ENCODE measurements at regions not wholly inside any gene's neighbourhood (a gene's known extent, or its start where the extent isn't known, plus 50 kb on each side); places are given as distances from the start of the nearest gene placed in this dataset.

DNA sequence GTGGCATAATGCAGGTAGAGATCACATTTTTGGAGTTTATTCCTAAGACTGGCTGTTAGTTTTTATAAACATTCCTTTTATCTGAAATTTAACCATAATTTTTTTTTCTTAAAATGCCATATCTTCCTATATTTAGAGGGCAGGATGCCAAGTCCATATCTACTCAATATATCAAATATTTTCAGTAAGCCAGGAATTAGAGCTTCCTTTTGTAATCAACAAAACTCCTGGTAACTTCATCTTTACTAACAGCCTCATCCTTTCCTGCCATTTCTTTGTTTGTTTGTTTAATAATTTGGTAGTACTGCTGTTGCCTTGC lies 136.3 kb downstream of the OLIG3 start:
- H3K36me3 ChIP-seq, result no peaks in the 10 kb centered on the region
- no peaks in the 10 kb centered on the region for H3K9me3 ChIP-seq (ENCODE audit: severe bottlenecking)
- TF ChIP-seq, protein P1, sequence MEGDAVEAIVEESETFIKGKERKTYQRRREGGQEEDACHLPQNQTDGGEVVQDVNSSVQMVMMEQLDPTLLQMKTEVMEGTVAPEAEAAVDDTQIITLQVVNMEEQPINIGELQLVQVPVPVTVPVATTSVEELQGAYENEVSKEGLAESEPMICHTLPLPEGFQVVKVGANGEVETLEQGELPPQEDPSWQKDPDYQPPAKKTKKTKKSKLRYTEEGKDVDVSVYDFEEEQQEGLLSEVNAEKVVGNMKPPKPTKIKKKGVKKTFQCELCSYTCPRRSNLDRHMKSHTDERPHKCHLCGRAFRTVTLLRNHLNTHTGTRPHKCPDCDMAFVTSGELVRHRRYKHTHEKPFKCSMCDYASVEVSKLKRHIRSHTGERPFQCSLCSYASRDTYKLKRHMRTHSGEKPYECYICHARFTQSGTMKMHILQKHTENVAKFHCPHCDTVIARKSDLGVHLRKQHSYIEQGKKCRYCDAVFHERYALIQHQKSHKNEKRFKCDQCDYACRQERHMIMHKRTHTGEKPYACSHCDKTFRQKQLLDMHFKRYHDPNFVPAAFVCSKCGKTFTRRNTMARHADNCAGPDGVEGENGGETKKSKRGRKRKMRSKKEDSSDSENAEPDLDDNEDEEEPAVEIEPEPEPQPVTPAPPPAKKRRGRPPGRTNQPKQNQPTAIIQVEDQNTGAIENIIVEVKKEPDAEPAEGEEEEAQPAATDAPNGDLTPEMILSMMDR (IDR thresholded peaks at IDR 0.05; ENCODE audit: low read depth, low read length), result no peak
- no peak overlapping the region for H3K27ac ChIP-seq
- DNase-seq, result no peak
- H3K4me3 ChIP-seq (ENCODE audit: low read depth, low read length), result no peak overlapping the region
- peaks cover 2% of the 10 kb centered on the region for H3K27me3 ChIP-seq (ENCODE audit: insufficient read depth, low read depth, severe bottlenecking)

DNA sequence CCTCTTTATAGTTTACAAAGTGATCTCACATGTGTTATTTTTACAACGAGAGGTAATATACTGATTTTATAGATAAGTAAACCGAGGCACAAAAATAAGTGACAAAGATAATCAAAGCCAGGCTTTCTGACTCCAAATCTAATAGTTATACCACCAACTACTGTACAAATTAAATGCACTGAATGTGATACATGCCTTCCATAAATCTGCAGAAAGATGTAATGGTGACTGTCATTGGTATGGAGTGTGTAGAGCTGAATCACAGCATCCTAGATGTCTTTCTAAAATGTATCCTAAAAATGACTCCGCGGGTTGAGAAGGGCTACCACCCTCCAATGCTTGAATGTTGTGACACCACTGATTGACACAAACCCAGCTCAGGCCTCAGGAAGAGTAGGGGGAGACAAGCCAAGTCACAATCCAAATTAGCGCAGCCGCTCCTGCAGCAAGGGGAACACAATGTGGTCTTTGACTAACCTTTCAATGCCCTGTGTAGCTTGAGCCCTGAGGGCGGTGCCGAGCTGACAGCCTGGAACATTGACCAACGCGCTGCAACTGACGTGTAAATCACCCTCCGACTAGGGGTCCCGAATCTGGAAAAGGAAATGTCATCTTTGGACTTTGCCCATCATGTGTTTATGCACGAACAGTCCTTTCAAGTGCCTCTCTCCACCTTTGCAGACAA lies 136.8 kb downstream of the OLIG3 start:
- DNase-seq, result no peak
- Histone ChIP-seq H3K36me3 (no peaks in the 10 kb centered on the region), H3K4me3 (ENCODE audit: low read depth, low read length) (no peak overlapping the region), H3K27ac (no peak overlapping the region), H3K27me3 (ENCODE audit: insufficient read depth, low read depth, severe bottlenecking) (peaks cover 2% of the 10 kb centered on the region), H3K9me3 (ENCODE audit: severe bottlenecking) (no peaks in the 10 kb centered on the region)
- TF ChIP-seq, protein P1 (IDR thresholded peaks at IDR 0.05; ENCODE audit: low read depth, low read length), result no peak

DNA sequence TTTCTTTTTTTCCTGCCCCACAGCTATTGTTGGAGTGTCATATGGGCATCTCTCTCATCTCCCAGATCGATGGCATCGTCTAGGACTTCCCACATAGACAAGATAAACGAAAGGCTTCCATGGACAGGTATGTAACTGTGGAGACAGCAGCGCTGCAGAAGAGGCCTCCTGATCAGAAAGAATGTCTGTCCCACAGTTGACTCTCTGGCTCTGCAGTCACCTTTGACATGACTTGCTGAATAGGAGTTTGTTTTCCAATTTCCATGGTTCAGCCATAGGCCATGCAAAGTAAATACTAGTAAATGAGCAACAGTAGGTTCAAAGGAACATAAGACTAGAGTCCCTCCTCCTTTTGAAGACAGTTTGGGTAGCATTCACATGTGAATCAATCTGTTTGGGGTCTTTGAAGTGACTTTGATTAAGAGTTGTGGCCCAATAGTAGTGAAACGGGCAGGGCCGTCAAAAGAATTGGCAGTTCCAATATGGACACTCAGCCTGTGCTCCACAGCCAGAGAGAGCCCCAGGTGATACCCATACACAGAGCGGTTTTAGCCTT lies 134.7 kb upstream of the IFNGR1 start:
- Histone ChIP-seq H3K4me3 (ENCODE audit: low read depth, low read length) (no peak overlapping the region), H3K27me3 (ENCODE audit: insufficient read depth, low read depth, severe bottlenecking) (no peaks in the 10 kb centered on the region), H3K27ac (no peak overlapping the region), H3K9me3 (ENCODE audit: severe bottlenecking) (no peaks in the 10 kb centered on the region), H3K36me3 (no peaks in the 10 kb centered on the region)
- DNase-seq, result no peak
- TF ChIP-seq, protein P1 (IDR thresholded peaks at IDR 0.05; ENCODE audit: low read depth, low read length), result no peak

DNA sequence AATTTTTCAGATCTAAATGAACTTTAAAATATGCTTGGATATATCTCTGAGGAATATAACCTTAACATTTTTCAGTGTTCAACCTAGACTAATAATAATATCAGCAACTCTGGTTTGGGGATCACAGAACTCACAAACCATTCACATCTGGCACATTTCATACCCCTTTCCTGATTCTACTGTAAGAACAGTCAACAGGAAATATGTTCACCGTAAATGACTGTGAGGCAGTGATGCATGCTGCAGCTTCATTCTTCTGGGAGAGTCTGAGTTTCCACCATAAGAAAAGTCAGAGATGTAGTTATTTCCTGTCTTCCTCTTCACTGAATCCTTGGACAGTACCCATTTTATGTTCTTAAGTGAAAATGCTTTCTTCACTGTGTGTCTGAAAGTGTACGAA lies 134.2 kb upstream of the IFNGR1 start:
- Histone ChIP-seq H3K4me3 (ENCODE audit: low read depth, low read length) (no peak overlapping the region), H3K36me3 (no peaks in the 10 kb centered on the region), H3K9me3 (ENCODE audit: severe bottlenecking) (no peaks in the 10 kb centered on the region), H3K27ac (no peak overlapping the region), H3K27me3 (ENCODE audit: insufficient read depth, low read depth, severe bottlenecking) (no peaks in the 10 kb centered on the region)
- no peak for DNase-seq
- TF ChIP-seq, protein P1 (IDR thresholded peaks at IDR 0.05; ENCODE audit: low read depth, low read length), result no peak

DNA sequence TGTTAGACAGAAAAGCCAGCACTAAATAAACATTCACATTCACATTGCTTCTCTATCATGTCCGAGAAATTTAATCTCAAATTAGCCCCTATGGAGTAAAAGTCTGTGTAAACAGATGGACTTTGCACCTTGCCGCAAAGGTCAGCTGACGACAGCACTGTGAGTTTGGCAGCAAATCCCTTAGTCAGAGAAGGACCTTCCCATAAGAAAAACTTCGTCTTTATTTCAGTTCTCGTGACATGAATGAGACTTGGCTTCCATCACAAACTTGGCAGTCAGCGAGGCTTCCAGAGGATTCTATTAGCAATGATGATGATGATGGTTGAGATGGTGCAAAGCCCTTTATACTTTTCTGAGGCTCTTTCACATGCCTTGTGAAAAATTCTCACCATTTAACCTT lies 133.7 kb upstream of the IFNGR1 start:
- no peaks in the 10 kb centered on the region for H3K27me3 ChIP-seq (ENCODE audit: insufficient read depth, low read depth, severe bottlenecking)
- no peaks in the 10 kb centered on the region for H3K36me3 ChIP-seq
- H3K9me3 ChIP-seq (ENCODE audit: severe bottlenecking), result no peaks in the 10 kb centered on the region
- no peak overlapping the region for H3K27ac ChIP-seq
- TF ChIP-seq, protein P1 (IDR thresholded peaks at IDR 0.05; ENCODE audit: low read depth, low read length), result no peak
- DNase-seq, result no peak
- H3K4me3 ChIP-seq (ENCODE audit: low read depth, low read length), result no peak overlapping the region

DNA sequence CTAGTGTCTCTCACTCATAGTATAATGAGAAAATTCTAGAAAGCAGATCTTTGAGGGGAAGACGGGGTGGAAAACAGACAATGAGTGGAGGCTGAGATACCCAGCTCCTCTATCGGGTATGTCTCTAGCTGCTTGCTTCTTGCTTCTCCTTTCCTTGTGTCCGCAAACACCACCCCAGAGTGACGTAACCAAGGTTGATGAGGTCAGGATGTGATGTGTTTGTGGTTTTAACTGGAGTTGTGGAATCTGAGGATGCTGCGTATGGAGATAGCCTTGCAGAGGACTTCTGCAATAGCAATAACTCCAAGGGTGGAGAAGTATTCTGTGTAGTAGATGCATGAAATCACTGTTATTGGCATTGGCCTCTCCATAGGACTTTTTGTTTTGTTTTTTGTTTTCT lies 132.7 kb upstream of the IFNGR1 start:
- H3K9me3 ChIP-seq (ENCODE audit: severe bottlenecking), result no peaks in the 10 kb centered on the region
- no peak overlapping the region for H3K4me3 ChIP-seq (ENCODE audit: low read depth, low read length)
- no peaks in the 10 kb centered on the region for H3K36me3 ChIP-seq
- TF ChIP-seq, protein P1 (IDR thresholded peaks at IDR 0.05; ENCODE audit: low read depth, low read length), result no peak
- no peaks in the 10 kb centered on the region for H3K27me3 ChIP-seq (ENCODE audit: insufficient read depth, low read depth, severe bottlenecking)
- DNase-seq, result no peak
- no peak overlapping the region for H3K27ac ChIP-seq
